Heart right ventricle (tissue), 16 donors: ENCODE measurements at regions not wholly inside any gene's neighbourhood (a gene's known extent, or its start where the extent isn't known, plus 50 kb on each side); places are given as distances from the start of the nearest gene placed in this dataset.
A peak's percentile ranks its signal among the peaks of the same experiment; 100 is the strongest.
"Not testable (repeated sequence)": the region's sequence is repeated elsewhere in the genome, so short reads cannot be mapped to it uniquely, and the experiment has no call there.

Experiments
- ATAC-seq, 8 donors: fragments of 200-7000 bp; cut with Tn5 transposase; one replicate each; pipeline ENCODE4 v1.9.1; 2020; ENCODE audit warnings: mild to moderate bottlenecking in 8 of 8, moderate library complexity in 8 of 8, moderate number of reproducible peaks in 1 of 8
- DNase-seq, 2 donors: peaks; one replicate each; pipeline ENCODE4 v3.0.0-alpha.2; 2020
- H3K27ac ChIP-seq, 10 donors: fragments of 200-600 bp; sonication (generic) in 2 of 10; one replicate each; pipeline versions ENCODE4 v1.5.0 to v1.8.0; 2020 to 2022; ENCODE audit warnings: mild to moderate bottlenecking in 3 of 10
- H3K27me3 ChIP-seq, 7 donors: fragments of 200-600 bp; one replicate each; pipeline ENCODE4 v1.8.0; 2021 to 2022; ENCODE audit warnings: mild to moderate bottlenecking in 2 of 7
- H3K36me3 ChIP-seq, 9 donors: fragments of 200-600 bp; sonication (generic) in 1 of 9; one replicate each; pipeline versions ENCODE4 v1.5.0 to v1.8.0; 2020 to 2022; ENCODE audit warnings: mild to moderate bottlenecking in 2 of 9
- H3K4me1 ChIP-seq, 9 donors: fragments of 200-600 bp; sonication (generic) in 1 of 9; one replicate each; pipeline versions ENCODE4 v1.5.0 to v1.8.0; 2020 to 2022; ENCODE audit warnings: mild to moderate bottlenecking in 4 of 9
- H3K4me3 ChIP-seq, 10 donors: fragments of 200-600 bp; sonication (generic) in 2 of 10; one replicate each; pipeline versions ENCODE4 v1.5.0 to v1.8.0; 2020 to 2022; ENCODE audit warnings: mild to moderate bottlenecking in 7 of 10, moderate library complexity in 2 of 10
- H3K9me3 ChIP-seq, 11 donors: fragments of 200-600 bp in 10 of 11; sonication (generic) in 2 of 11; one replicate each; pipeline versions ENCODE4 v1.5.0 to v1.8.0; 2013 to 2022; ENCODE audit warnings: mild to moderate bottlenecking in 2 of 11, control low read depth in 1 of 11, moderate library complexity in 1 of 11
- WGBS, 2 donors: extraction: QIAGEN DNeasy Blood & Tissue Kit; methylation state at CpG; one replicate each; pipeline ENCODE4 v1.1.7; 2013; ENCODE audit warnings: inconsistent platforms in 1 of 2; 5-methylcytosine and 5-hydroxymethylcytosine counted together
- intact Hi-C, 10 donors: fragments of 100-400 bp; cut with DNase I; formaldehyde crosslinking; loops; one replicate each; pipeline versions ENCODE4 v1.11.1 to v1.14.2; 2022
- donor health status: Arrhythmogenic right ventricular cardiomyopathy.
- donor health status: ischemic (EF 13 %, LVEDD 7.1; RV severe dilation, severe dysfunction).
- donor health status: healthy with polysubstance abuse.
- donor health status: DM: no; HTN: yes; CAD: no.
- donor health status: DM: no; HTN: no; CAD: no.
- donor health status: ischemic (EF 25% LVEDD 6.9; RV normal size, moderate dysfunction).
- donor health status: ischemic (EF 25% LVEDD 5.7; RV mildly dilated, moderate dysfunction).
- donor health status: healthy.
- donor health status: DM: yes; HTN: yes; CAD: no.
- donor health status: Ischemic cardiomyopathy.
- donor health status: ischemic (EF 35%, LVEDD 5.7; RV mildly dilated, moderate dysfunction).
- donor health status: nonischemic (EF 11% LVEDD 7.7; RV severe dilation, severe dysfunction).
- donor health status: DM: yes; HTN: yes; CAD: no.
- donor health status: PGD.
- donor health status: ischemic (EF 29% LVEDD 5.4; RV normal size, mild dysfunction).
- donor health status: nonischemic (EF 23%, LVEDD 6.1; RV moderate dilation, normal function).

- H3K4me1 ChIP-seq, DNase-seq, H3K9me3 ChIP-seq, H3K4me3 ChIP-seq, H3K27me3 ChIP-seq, H3K36me3 ChIP-seq, H3K27ac ChIP-seq, intact Hi-C loops: not testable (repeated sequence)
- peak in 6 of 8 donors; percentile 51 to 89 (median 79) for ATAC-seq
- 64 to 68% methylated on average over 2 to 3 of the region's 7 CpGs for WGBS, 2 donors
These were observed 325.1 kb upstream of the CHRNA7 start for GRCh38 chr15:31705076-31705678.

GRCh38 chr15:31707944-31708702, 322.2 kb upstream of the CHRNA7 start:
- H3K27me3 ChIP-seq, intact Hi-C loops, H3K4me3 ChIP-seq, H3K36me3 ChIP-seq, H3K4me1 ChIP-seq, H3K9me3 ChIP-seq, H3K27ac ChIP-seq, ATAC-seq, DNase-seq: not testable (repeated sequence)
- 83 to 88% methylated on average over 3 of the region's 8 CpGs for WGBS, 2 donors

DNA sequence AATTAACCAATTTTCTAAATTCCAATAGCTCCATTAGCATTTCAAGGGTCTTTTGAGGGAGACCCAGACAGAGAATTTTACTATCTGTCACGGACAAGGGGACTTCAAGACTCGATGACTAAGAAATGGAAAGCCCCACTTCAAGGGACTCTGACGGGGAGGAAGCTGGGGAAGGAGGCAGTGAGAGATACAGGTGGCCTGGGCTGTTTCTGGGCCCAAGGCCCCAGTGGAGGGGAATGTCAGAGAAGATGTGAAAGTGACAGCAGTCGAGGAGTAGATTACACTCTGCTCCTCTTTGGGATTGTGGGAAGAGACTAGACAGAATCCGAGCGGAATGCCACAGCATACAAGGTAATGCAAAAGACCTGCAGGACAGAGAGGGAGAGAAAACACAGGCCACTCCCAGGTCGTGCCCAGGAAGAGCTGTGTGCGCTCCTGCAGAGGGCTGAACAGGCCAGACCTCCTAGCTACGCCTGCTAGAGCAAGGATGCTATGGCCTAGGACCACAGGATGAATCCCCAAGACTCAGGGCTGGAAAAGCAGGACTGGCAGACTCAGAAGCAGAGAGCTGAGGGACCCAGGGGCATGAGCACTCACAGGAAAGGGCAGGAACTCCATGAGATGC, 321.5 kb upstream of the CHRNA7 start:
- ATAC-seq, H3K27me3 ChIP-seq, H3K4me3 ChIP-seq, H3K4me1 ChIP-seq, DNase-seq, H3K27ac ChIP-seq, intact Hi-C loops, H3K9me3 ChIP-seq, H3K36me3 ChIP-seq: not testable (repeated sequence)
- 67 to 73% methylated on average over 4 to 6 of the region's 9 CpGs for WGBS, 2 donors

DNA sequence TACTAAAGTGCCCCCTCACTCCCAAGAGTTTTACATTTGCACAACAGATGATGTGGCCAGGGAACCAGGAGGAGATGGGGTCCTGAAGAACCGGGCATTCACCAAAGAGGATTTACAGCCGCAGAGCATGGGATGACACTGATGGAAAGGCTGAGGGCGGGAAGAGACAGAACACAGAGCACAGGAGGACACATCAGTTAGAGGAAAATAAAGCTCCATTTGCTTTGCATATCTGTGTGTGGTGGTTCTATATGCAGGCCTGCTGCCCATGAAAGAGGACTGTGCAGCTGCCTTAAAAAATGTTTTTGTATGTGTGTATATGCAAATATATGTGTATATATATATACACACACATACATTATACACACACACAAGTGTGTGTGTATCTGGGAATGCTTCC, 320.8 kb upstream of the CHRNA7 start:
- DNase-seq, H3K36me3 ChIP-seq, H3K4me1 ChIP-seq, H3K27me3 ChIP-seq, ATAC-seq, H3K4me3 ChIP-seq, H3K9me3 ChIP-seq, intact Hi-C loops, H3K27ac ChIP-seq: not testable (repeated sequence)
- WGBS, 2 donors: 85 to 86% methylated on average over 2 of the region's 3 CpGs

DNA sequence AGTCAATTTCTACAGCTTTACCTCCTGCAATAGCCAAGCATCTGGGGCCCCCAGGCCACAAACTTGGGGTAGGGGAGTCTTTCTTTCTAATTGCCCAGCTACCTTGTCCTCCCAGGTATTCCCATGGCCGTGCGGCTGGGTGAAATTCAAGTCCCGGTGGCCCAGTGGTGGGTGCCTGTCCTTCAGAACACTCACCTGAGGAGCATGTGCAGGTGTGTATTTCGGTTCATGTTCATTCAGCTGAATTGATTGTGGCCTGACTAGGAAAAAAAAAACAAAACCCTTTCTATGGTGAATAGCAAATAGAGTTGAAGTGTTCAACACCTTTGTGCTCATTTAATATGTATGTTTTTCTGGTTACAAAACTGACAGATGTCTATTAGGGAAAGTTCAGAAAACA, 319.5 kb upstream of the CHRNA7 start:
- DNase-seq, H3K36me3 ChIP-seq, H3K4me3 ChIP-seq, H3K27ac ChIP-seq, ATAC-seq, H3K9me3 ChIP-seq, H3K4me1 ChIP-seq, H3K27me3 ChIP-seq, intact Hi-C loops: not testable (repeated sequence)
- WGBS, 2 donors: 82 to 89% methylated on average over 4 of the region's 4 CpGs

DNA sequence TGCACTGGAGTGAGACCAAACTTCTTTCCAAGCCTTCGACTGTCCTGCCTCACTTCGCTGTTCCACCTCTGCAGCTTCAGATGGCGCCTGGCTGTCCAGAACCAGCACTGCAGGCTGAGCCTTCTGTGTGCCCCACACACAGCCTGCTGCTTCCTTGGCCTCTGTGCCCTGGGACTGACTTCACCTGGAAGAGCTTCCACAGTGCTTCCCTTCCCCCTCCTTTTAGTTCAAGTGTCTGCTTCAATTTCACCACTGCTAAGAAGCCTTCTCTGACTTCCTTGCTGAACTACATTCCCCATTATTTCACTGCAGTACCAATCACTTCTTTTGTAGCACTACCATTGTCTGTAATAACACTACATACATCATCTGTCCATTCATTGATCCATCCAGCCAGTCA, 315.1 kb upstream of the CHRNA7 start:
- DNase-seq, H3K9me3 ChIP-seq, H3K4me3 ChIP-seq, H3K36me3 ChIP-seq, intact Hi-C loops, H3K27ac ChIP-seq, H3K27me3 ChIP-seq, H3K4me1 ChIP-seq, ATAC-seq: not testable (repeated sequence)
- 50% methylated on average over 2 of the region's 3 CpGs; no CpG with 5 or more reads in 1 of the 2 donors for WGBS, 2 donors

GRCh38 chr15:31718625-31719024, 311.7 kb upstream of the CHRNA7 start:
- intact Hi-C loops, DNase-seq, ATAC-seq, H3K36me3 ChIP-seq, H3K4me1 ChIP-seq, H3K4me3 ChIP-seq, H3K9me3 ChIP-seq, H3K27me3 ChIP-seq, H3K27ac ChIP-seq: not testable (repeated sequence)
- WGBS, 2 donors: 52 to 56% methylated on average over 1 of the region's 1 CpG

- H3K4me1 ChIP-seq, intact Hi-C loops, H3K27me3 ChIP-seq, H3K9me3 ChIP-seq, H3K4me3 ChIP-seq, H3K36me3 ChIP-seq, H3K27ac ChIP-seq: not testable (repeated sequence)
- DNase-seq (peak in 1 of 2 donors; percentile 9), ATAC-seq (peak; percentile 25 to 92 (median 74))
- 32 to 34% methylated on average over 6 to 7 of the region's 7 CpGs for WGBS, 2 donors
These were observed 310.8 kb upstream of the CHRNA7 start for GRCh38 chr15:31719396-31720022.

GRCh38 chr15:31723019-31723418, 307.3 kb upstream of the CHRNA7 start:
- H3K27me3 ChIP-seq, intact Hi-C loops: not testable (repeated sequence)
- 87 to 91% methylated on average over 10 of the region's 10 CpGs for WGBS, 2 donors

GRCh38 chr15:31724903-31725302, 305.4 kb upstream of the CHRNA7 start:
- WGBS, 2 donors: 75 to 80% methylated on average over 5 of the region's 5 CpGs

More at GRCh38 chr15:31723019-31723418, 307.3 kb upstream of the CHRNA7 start:
- not testable (repeated sequence) for H3K4me1 ChIP-seq, H3K9me3 ChIP-seq, ATAC-seq, H3K36me3 ChIP-seq, H3K27ac ChIP-seq, H3K4me3 ChIP-seq, DNase-seq

GRCh38 chr15:31725619-31726018, 304.7 kb upstream of the CHRNA7 start:
- H3K27ac ChIP-seq, H3K27me3 ChIP-seq, intact Hi-C loops, ATAC-seq, H3K4me3 ChIP-seq, DNase-seq, H3K9me3 ChIP-seq, H3K36me3 ChIP-seq, H3K4me1 ChIP-seq: not testable (repeated sequence)
- WGBS, 2 donors: 73 to 78% methylated on average over 3 of the region's 3 CpGs

More at GRCh38 chr15:31724903-31725302, 305.4 kb upstream of the CHRNA7 start:
- intact Hi-C loops, H3K27me3 ChIP-seq, H3K27ac ChIP-seq, H3K4me3 ChIP-seq, ATAC-seq, H3K4me1 ChIP-seq, DNase-seq, H3K36me3 ChIP-seq, H3K9me3 ChIP-seq: not testable (repeated sequence)
